ENCODE measurements at regions not wholly inside any gene's neighbourhood (a gene's known extent, or its start where the extent isn't known, plus 50 kb on each side); places are given as distances from the start of the nearest gene placed in this dataset.

- Histone ChIP-seq H3K4me3 (ENCODE audit: low read depth, low read length, poor library complexity, severe bottlenecking) (no peak overlapping the region), H2AFZ (ENCODE audit: low read length) (no peak overlapping the region), H3K36me3 (ENCODE audit: insufficient read depth, low read length) (no peaks in the 10 kb centered on the region), H3K27ac (ENCODE audit: low read depth, low read length, poor library complexity, severe bottlenecking) (no peak overlapping the region), H3K9ac (ENCODE audit: low read length) (no peak overlapping the region), H3K79me2 (ENCODE audit: insufficient read depth, low read length) (no peaks in the 10 kb centered on the region), H3K4me1 (ENCODE audit: insufficient read depth, low read length, severe bottlenecking) (no peaks in the 10 kb centered on the region), H3F3A (ENCODE audit: insufficient read depth, low read length) (no peaks in the 10 kb centered on the region), H3K4me2 (ENCODE audit: low read length) (no peak overlapping the region), H3K27me3 (ENCODE audit: insufficient read depth, low read length) (no peaks in the 10 kb centered on the region), H3K9me2 (ENCODE audit: low read depth, low read length) (no peaks in the 10 kb centered on the region), H4K20me1 (ENCODE audit: insufficient read depth, low read length) (no peaks in the 10 kb centered on the region), H3K9me3 (ENCODE audit: low read length) (no peaks in the 10 kb centered on the region)
- TF ChIP-seq EZH2 (IDR thresholded peaks at IDR 0.05; ENCODE audit: borderline replicate concordance, low read length): no peak
Observed at GRCh38 chr6:48325701-48326100, 214.7 kb upstream of the PTCHD4 start.

GRCh38 chr6:48318670-48319069 is 207.7 kb upstream of the PTCHD4 start:
- no peaks in the 10 kb centered on the region for H3K79me2 ChIP-seq (ENCODE audit: insufficient read depth, low read length)
- H3K27me3 ChIP-seq (ENCODE audit: insufficient read depth, low read length): no peaks in the 10 kb centered on the region
- no peak overlapping the region for H3K4me3 ChIP-seq (ENCODE audit: low read depth, low read length, poor library complexity, severe bottlenecking)
- no peaks in the 10 kb centered on the region for H3K4me1 ChIP-seq (ENCODE audit: insufficient read depth, low read length, severe bottlenecking)
- H3F3A ChIP-seq (ENCODE audit: insufficient read depth, low read length): no peaks in the 10 kb centered on the region
- no peak overlapping the region for H3K4me2 ChIP-seq (ENCODE audit: low read length)
- TF ChIP-seq EZH2 (IDR thresholded peaks at IDR 0.05; ENCODE audit: borderline replicate concordance, low read length): no peak
- TF ChIP-seq, protein P1, sequence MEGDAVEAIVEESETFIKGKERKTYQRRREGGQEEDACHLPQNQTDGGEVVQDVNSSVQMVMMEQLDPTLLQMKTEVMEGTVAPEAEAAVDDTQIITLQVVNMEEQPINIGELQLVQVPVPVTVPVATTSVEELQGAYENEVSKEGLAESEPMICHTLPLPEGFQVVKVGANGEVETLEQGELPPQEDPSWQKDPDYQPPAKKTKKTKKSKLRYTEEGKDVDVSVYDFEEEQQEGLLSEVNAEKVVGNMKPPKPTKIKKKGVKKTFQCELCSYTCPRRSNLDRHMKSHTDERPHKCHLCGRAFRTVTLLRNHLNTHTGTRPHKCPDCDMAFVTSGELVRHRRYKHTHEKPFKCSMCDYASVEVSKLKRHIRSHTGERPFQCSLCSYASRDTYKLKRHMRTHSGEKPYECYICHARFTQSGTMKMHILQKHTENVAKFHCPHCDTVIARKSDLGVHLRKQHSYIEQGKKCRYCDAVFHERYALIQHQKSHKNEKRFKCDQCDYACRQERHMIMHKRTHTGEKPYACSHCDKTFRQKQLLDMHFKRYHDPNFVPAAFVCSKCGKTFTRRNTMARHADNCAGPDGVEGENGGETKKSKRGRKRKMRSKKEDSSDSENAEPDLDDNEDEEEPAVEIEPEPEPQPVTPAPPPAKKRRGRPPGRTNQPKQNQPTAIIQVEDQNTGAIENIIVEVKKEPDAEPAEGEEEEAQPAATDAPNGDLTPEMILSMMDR (IDR thresholded peaks at IDR 0.05; ENCODE audit: low read length): no peak
- no peak overlapping the region for H3K9ac ChIP-seq (ENCODE audit: low read length)
- no peak overlapping the region for H2AFZ ChIP-seq (ENCODE audit: low read length)
- H4K20me1 ChIP-seq (ENCODE audit: insufficient read depth, low read length): no peaks in the 10 kb centered on the region
- H3K9me3 ChIP-seq (ENCODE audit: low read length): no peaks in the 10 kb centered on the region
- H3K27ac ChIP-seq (ENCODE audit: low read depth, low read length, poor library complexity, severe bottlenecking): no peak overlapping the region
- no peaks in the 10 kb centered on the region for H3K36me3 ChIP-seq (ENCODE audit: insufficient read depth, low read length)
- H3K9me2 ChIP-seq (ENCODE audit: low read depth, low read length): no peaks in the 10 kb centered on the region

DNA sequence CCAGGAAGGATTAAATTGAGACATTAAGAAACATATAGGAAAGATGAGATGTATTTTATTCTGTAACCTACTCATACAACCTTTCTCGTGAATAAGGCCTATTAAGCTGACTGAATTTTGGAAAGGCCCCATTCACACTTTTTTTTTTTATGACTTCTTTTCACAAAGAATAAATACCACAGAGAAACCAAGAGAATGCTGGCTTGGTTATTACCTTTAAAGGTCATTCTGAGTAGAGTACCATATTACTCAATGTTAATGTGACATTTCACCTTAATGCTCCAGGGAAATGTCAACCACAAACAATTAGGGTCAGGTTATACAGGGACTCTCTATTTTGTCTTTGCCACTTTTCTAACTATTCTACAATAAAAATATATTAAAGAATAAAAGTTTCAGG is 204.9 kb upstream of the PTCHD4 start:
- no peaks in the 10 kb centered on the region for H3F3A ChIP-seq (ENCODE audit: insufficient read depth, low read length)
- H2AFZ ChIP-seq (ENCODE audit: low read length): no peak overlapping the region
- H3K9me2 ChIP-seq (ENCODE audit: low read depth, low read length): no peaks in the 10 kb centered on the region
- no peaks in the 10 kb centered on the region for H3K79me2 ChIP-seq (ENCODE audit: insufficient read depth, low read length)
- H3K27me3 ChIP-seq (ENCODE audit: insufficient read depth, low read length): no peaks in the 10 kb centered on the region
- no peak overlapping the region for H3K4me2 ChIP-seq (ENCODE audit: low read length)
- TF ChIP-seq, protein P1 (IDR thresholded peaks at IDR 0.05; ENCODE audit: low read length): no peak
- H3K9me3 ChIP-seq (ENCODE audit: low read length): no peaks in the 10 kb centered on the region
- H3K27ac ChIP-seq (ENCODE audit: low read depth, low read length, poor library complexity, severe bottlenecking): no peak overlapping the region
- no peaks in the 10 kb centered on the region for H3K4me1 ChIP-seq (ENCODE audit: insufficient read depth, low read length, severe bottlenecking)
- no peak overlapping the region for H3K4me3 ChIP-seq (ENCODE audit: low read depth, low read length, poor library complexity, severe bottlenecking)
- H3K36me3 ChIP-seq (ENCODE audit: insufficient read depth, low read length): no peaks in the 10 kb centered on the region
- no peaks in the 10 kb centered on the region for H4K20me1 ChIP-seq (ENCODE audit: insufficient read depth, low read length)
- no peak overlapping the region for H3K9ac ChIP-seq (ENCODE audit: low read length)

- Histone ChIP-seq H3K27me3 (ENCODE audit: insufficient read depth, low read length) (no peaks in the 10 kb centered on the region), H3K27ac (ENCODE audit: low read depth, low read length, poor library complexity, severe bottlenecking) (no peak overlapping the region), H3K79me2 (ENCODE audit: insufficient read depth, low read length) (no peaks in the 10 kb centered on the region), H3K9me2 (ENCODE audit: low read depth, low read length) (no peaks in the 10 kb centered on the region), H3F3A (ENCODE audit: insufficient read depth, low read length) (no peaks in the 10 kb centered on the region), H3K4me1 (ENCODE audit: insufficient read depth, low read length, severe bottlenecking) (no peaks in the 10 kb centered on the region), H3K9ac (ENCODE audit: low read length) (no peak overlapping the region), H3K4me3 (ENCODE audit: low read depth, low read length, poor library complexity, severe bottlenecking) (no peak overlapping the region), H3K36me3 (ENCODE audit: insufficient read depth, low read length) (no peaks in the 10 kb centered on the region), H4K20me1 (ENCODE audit: insufficient read depth, low read length) (no peaks in the 10 kb centered on the region), H3K4me2 (ENCODE audit: low read length) (no peak overlapping the region), H2AFZ (ENCODE audit: low read length) (no peak overlapping the region), H3K9me3 (ENCODE audit: low read length) (no peaks in the 10 kb centered on the region)
- TF ChIP-seq, protein P1 (IDR thresholded peaks at IDR 0.05; ENCODE audit: low read length): no peak
- no peak for TF ChIP-seq EZH2 (IDR thresholded peaks at IDR 0.05; ENCODE audit: borderline replicate concordance, low read length)
Observed at GRCh38 chr6:48315051-48315719, 204.2 kb upstream of the PTCHD4 start.

Data from OCI-LY1 (cell line).